ENCODE measurements at regions not wholly inside any gene's neighbourhood (a gene's known extent, or its start where the extent isn't known, plus 50 kb on each side); places are given as distances from the start of the nearest gene placed in this dataset.

DNA sequence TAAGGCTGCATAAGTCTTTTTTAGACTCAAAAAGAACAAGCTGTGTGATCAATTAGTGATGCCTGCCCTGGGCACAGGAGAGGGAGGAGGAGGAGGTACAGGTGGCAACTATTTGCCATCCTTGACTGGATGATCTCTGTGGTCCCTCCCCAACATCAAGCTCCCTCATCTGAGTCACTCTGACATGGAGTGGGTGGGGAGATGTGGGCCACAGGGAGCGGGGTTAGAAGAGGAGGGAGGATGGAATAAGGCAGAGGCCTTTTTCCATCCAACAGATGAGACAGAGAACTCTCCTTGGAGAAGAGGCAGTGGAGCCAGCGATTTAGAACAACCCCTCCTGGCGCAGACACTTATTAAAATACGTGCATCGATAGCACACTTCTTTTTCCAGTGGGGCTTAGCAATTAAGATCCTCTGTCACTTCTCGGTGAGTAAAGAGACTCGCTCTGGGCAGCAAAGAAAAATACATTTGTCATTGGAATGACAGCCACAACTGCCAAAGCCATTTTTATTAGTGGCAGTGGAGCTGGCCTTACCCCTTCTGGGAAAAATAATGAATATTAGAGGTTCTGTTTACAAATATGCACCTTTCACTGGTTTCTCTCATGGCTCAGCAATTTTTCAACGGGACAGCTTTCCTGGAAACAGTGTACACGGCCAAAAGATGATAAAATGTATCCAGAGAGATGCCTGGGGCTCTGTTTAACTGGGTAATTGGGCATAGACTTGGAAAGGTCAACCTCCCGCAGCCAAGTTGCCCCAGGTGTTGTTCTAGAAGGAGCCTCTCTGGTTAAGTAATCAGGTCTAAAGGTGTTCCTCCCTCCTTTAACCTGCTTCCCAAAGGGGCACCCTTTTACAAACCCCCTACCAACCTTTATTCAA lies 238.4 kb upstream of the CXCR4 start:
- Histone ChIP-seq H3K36me3 (replicated peaks in 1 of 2; ENCODE audit: control insufficient read depth in 1 of 2, insufficient read depth in 2 of 2, low read length in 1 of 2) (no peaks in the 10 kb centered on the region), H3K27me3 (ENCODE audit: insufficient read depth) (no peaks in the 10 kb centered on the region), H3K79me2 (ENCODE audit: insufficient read depth) (no peaks in the 10 kb centered on the region), H3K4me2 (no peak overlapping the region), H2AFZ (ENCODE audit: low read depth) (no peak overlapping the region), H3F3A (replicated peaks; ENCODE audit: insufficient read depth) (no peaks in the 10 kb centered on the region), H3K9me2 (no peaks in the 10 kb centered on the region), H4K20me1 (ENCODE audit: insufficient read depth) (no peaks in the 10 kb centered on the region), H3K4me3 (ENCODE audit: low read depth in 2 of 2, low read length in 1 of 2) (no peak overlapping the region), H3K9ac (no peak overlapping the region), H3K4me1 (ENCODE audit: control insufficient read depth in 1 of 2, insufficient read depth in 2 of 2, low read depth in 1 of 2, low read length in 1 of 2) (peaks cover 0 to 12% of the 10 kb centered on the region in 2 experiments; a peak in 1 of 4 replicates), H3K9me3 (no peaks in the 10 kb centered on the region), H3K27ac (ENCODE audit: low read depth in 2 of 2, low read length in 1 of 2) (peak overlapping the region in 1 of 2 experiments; percentile 16; a peak in 2 of 4 replicates)
- POLR2A ChIA-PET = no interaction called here
- peak; percentile 26 for DNase-seq
- CTCF ChIA-PET = interaction anchor here (1.0 to 1.3 kb wide), 4 partner anchors 26 to 443 kb away, joined by 3 to 4 read pairs (median 4); no protein-coding TSS in a partner anchor
- 33% methylated on average over 10 of the region's 10 CpGs for WGBS (ENCODE audit: low lambda C conversion rate)
- TF ChIP-seq, protein P1, sequence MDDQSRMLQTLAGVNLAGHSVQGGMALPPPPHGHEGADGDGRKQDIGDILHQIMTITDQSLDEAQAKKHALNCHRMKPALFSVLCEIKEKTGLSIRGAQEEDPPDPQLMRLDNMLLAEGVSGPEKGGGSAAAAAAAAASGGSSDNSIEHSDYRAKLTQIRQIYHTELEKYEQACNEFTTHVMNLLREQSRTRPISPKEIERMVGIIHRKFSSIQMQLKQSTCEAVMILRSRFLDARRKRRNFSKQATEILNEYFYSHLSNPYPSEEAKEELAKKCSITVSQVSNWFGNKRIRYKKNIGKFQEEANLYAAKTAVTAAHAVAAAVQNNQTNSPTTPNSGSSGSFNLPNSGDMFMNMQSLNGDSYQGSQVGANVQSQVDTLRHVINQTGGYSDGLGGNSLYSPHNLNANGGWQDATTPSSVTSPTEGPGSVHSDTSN (IDR thresholded peaks at IDR 0.05) = no peak
- TF ChIP-seq, protein P2, sequence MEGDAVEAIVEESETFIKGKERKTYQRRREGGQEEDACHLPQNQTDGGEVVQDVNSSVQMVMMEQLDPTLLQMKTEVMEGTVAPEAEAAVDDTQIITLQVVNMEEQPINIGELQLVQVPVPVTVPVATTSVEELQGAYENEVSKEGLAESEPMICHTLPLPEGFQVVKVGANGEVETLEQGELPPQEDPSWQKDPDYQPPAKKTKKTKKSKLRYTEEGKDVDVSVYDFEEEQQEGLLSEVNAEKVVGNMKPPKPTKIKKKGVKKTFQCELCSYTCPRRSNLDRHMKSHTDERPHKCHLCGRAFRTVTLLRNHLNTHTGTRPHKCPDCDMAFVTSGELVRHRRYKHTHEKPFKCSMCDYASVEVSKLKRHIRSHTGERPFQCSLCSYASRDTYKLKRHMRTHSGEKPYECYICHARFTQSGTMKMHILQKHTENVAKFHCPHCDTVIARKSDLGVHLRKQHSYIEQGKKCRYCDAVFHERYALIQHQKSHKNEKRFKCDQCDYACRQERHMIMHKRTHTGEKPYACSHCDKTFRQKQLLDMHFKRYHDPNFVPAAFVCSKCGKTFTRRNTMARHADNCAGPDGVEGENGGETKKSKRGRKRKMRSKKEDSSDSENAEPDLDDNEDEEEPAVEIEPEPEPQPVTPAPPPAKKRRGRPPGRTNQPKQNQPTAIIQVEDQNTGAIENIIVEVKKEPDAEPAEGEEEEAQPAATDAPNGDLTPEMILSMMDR (IDR thresholded peaks at IDR 0.05) = no peak
- TF ChIP-seq GABPA (IDR thresholded peaks at IDR 0.05; ENCODE audit: low read depth) (no peak), FOXJ3 (CRISPR knock-in tag; IDR thresholded peaks at IDR 0.05) (no peak), NFIC (IDR thresholded peaks at IDR 0.05; ENCODE audit: borderline replicate concordance) (no peak), EZH2phosphoT487 (IDR thresholded peaks at IDR 0.05; ENCODE audit: borderline replicate concordance, low read depth) (no peak), ELF1 (IDR thresholded peaks at IDR 0.05) (no peak), RFX5 (IDR thresholded peaks at IDR 0.05; ENCODE audit: low read length) (no peak), TEAD4 (IDR thresholded peaks at IDR 0.05; ENCODE audit: borderline replicate concordance, insufficient read depth) (no peak), FOXM1 (IDR thresholded peaks at IDR 0.05; ENCODE audit: low read depth) (no peak), TAF1 (IDR thresholded peaks at IDR 0.05; ENCODE audit: borderline replicate concordance, low read depth, low read length) (no peak), SMC3 (IDR thresholded peaks at IDR 0.05; ENCODE audit: low read depth, low read length) (no peak), EP300 (IDR thresholded peaks at IDR 0.05; ENCODE audit: borderline replicate concordance in 1 of 2, low read depth in 1 of 2, low read length in 1 of 2) (no peak), POLR2AphosphoS5 (IDR thresholded peaks at IDR 0.05; ENCODE audit: low read depth, low read length) (no peak), CHD2 (IDR thresholded peaks at IDR 0.05; ENCODE audit: low read length, partially characterized antibody) (no peak), NRF1 (IDR thresholded peaks at IDR 0.05; ENCODE audit: low read depth, low read length) (no peak)
- TF ChIP-seq, protein P3, sequence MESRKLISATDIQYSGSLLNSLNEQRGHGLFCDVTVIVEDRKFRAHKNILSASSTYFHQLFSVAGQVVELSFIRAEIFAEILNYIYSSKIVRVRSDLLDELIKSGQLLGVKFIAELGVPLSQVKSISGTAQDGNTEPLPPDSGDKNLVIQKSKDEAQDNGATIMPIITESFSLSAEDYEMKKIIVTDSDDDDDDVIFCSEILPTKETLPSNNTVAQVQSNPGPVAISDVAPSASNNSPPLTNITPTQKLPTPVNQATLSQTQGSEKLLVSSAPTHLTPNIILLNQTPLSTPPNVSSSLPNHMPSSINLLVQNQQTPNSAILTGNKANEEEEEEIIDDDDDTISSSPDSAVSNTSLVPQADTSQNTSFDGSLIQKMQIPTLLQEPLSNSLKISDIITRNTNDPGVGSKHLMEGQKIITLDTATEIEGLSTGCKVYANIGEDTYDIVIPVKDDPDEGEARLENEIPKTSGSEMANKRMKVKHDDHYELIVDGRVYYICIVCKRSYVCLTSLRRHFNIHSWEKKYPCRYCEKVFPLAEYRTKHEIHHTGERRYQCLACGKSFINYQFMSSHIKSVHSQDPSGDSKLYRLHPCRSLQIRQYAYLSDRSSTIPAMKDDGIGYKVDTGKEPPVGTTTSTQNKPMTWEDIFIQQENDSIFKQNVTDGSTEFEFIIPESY (IDR thresholded peaks at IDR 0.05; ENCODE audit: borderline replicate concordance, low read depth) = no peak
- TF ChIP-seq, protein P4, sequence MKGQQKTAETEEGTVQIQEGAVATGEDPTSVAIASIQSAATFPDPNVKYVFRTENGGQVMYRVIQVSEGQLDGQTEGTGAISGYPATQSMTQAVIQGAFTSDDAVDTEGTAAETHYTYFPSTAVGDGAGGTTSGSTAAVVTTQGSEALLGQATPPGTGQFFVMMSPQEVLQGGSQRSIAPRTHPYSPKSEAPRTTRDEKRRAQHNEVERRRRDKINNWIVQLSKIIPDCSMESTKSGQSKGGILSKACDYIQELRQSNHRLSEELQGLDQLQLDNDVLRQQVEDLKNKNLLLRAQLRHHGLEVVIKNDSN (IDR thresholded peaks at IDR 0.05; ENCODE audit: borderline replicate concordance, low read depth) = no peak
- TF ChIP-seq, protein P5, sequence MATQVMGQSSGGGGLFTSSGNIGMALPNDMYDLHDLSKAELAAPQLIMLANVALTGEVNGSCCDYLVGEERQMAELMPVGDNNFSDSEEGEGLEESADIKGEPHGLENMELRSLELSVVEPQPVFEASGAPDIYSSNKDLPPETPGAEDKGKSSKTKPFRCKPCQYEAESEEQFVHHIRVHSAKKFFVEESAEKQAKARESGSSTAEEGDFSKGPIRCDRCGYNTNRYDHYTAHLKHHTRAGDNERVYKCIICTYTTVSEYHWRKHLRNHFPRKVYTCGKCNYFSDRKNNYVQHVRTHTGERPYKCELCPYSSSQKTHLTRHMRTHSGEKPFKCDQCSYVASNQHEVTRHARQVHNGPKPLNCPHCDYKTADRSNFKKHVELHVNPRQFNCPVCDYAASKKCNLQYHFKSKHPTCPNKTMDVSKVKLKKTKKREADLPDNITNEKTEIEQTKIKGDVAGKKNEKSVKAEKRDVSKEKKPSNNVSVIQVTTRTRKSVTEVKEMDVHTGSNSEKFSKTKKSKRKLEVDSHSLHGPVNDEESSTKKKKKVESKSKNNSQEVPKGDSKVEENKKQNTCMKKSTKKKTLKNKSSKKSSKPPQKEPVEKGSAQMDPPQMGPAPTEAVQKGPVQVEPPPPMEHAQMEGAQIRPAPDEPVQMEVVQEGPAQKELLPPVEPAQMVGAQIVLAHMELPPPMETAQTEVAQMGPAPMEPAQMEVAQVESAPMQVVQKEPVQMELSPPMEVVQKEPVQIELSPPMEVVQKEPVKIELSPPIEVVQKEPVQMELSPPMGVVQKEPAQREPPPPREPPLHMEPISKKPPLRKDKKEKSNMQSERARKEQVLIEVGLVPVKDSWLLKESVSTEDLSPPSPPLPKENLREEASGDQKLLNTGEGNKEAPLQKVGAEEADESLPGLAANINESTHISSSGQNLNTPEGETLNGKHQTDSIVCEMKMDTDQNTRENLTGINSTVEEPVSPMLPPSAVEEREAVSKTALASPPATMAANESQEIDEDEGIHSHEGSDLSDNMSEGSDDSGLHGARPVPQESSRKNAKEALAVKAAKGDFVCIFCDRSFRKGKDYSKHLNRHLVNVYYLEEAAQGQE (IDR thresholded peaks at IDR 0.05; ENCODE audit: low read depth, low read length) = no peak
